GM18951 (cell line): ENCODE measurements at regions not wholly inside any gene's neighbourhood (a gene's known extent, or its start where the extent isn't known, plus 50 kb on each side); places are given as distances from the start of the nearest gene placed in this dataset.

Experiments
- POLR2A ChIP-seq: IDR thresholded peaks from 4 replicates; pipeline ENCODE4 v1.6.1; 2011; ENCODE audit warnings: mild to moderate bottlenecking; ENCODE audit not compliant: insufficient read length, insufficient read depth; ENCODE audit errors: extremely low read depth
- in situ Hi-C: fragments of 300-500 bp; cut with MboI; formaldehyde crosslinking; loops from one replicate; pipeline ENCODE4 v1.12.0; 2022; ENCODE audit warnings: low sequenced_read_pairs, mixed read lengths, inconsistent platforms; ENCODE audit not compliant: unreplicated experiment

- in situ Hi-C loops = no loop called here
- TF ChIP-seq POLR2A = no peak
These were observed 54.8 kb downstream of the RTP5 start for GRCh38 chr2:241924069-241924908.

GRCh38 chr2:241924909-241925250, 55.4 kb downstream of the RTP5 start:
- in situ Hi-C loops = no loop called here
- no peak for TF ChIP-seq POLR2A

GRCh38 chr2:241925277-241925676, 55.7 kb downstream of the RTP5 start:
- in situ Hi-C loops = no loop called here
- no peak for TF ChIP-seq POLR2A

- in situ Hi-C loops = no loop called here
- no peak for TF ChIP-seq POLR2A
These were observed 56.4 kb downstream of the RTP5 start for GRCh38 chr2:241925821-241926441.

GRCh38 chr2:241926541-241927311, 57.2 kb downstream of the RTP5 start:
- no peak for TF ChIP-seq POLR2A
- in situ Hi-C loops = no loop called here

- in situ Hi-C loops = no loop called here
- TF ChIP-seq POLR2A = no peak
These were observed 60.3 kb downstream of the RTP5 start for GRCh38 chr2:241929551-241930490.

GRCh38 chr2:241931084-241931975, 61.8 kb downstream of the RTP5 start:
- in situ Hi-C loops = no loop called here
- TF ChIP-seq POLR2A = no peak

GRCh38 chr2:241931976-241932898, 62.7 kb downstream of the RTP5 start:
- TF ChIP-seq POLR2A = no peak
- in situ Hi-C loops = no loop called here

GRCh38 chr2:241932899-241933178, 63.3 kb downstream of the RTP5 start:
- in situ Hi-C loops = no loop called here
- no peak for TF ChIP-seq POLR2A

GRCh38 chr2:241933179-241933911, 63.8 kb downstream of the RTP5 start:
- in situ Hi-C loops = no loop called here
- TF ChIP-seq POLR2A = no peak
